Transverse colon (tissue), 4 donors: ENCODE measurements at regions not wholly inside any gene's neighbourhood (a gene's known extent, or its start where the extent isn't known, plus 50 kb on each side); places are given as distances from the start of the nearest gene placed in this dataset.
"Not testable (repeated sequence)": the region's sequence is repeated elsewhere in the genome, so short reads cannot be mapped to it uniquely, and the experiment has no call there.

Source experiments
- DNase-seq: peaks from one replicate; pipeline ENCODE4 v3.0.0-alpha.2; 2019
- H3K27ac ChIP-seq, 4 donors: fragments of 200-600 bp; sonication (generic); 2 replicates each; pipeline ENCODE4 v1.5.1; 2016 to 2018; ENCODE audit warnings: inconsistent platforms in 4 of 4
- H3K27me3 ChIP-seq: fragments of 200-600 bp; sonication (generic); 2 replicates; pipeline ENCODE4 v1.5.1; 2017; ENCODE audit warnings: inconsistent platforms
- H3K36me3 ChIP-seq, 4 donors: fragments of 200-600 bp; sonication (generic); 2 replicates each; pipeline ENCODE4 v1.5.1; 2017 to 2019; ENCODE audit warnings: inconsistent platforms in 4 of 4
- H3K4me1 ChIP-seq, 4 donors: fragments of 200-600 bp; sonication (generic); 2 replicates each; pipeline ENCODE4 v1.5.1; 2017 to 2020; ENCODE audit warnings: inconsistent platforms in 4 of 4
- H3K4me3 ChIP-seq, 4 donors: fragments of 200-600 bp; sonication (generic); 1 replicate in 1 of 4; 2 replicates in 3 of 4; pipeline versions ENCODE4 v1.5.1 to v1.6.1; 2017 to 2019; ENCODE audit warnings: inconsistent platforms in 4 of 4
- H3K9me3 ChIP-seq, 2 donors: fragments of 200-600 bp; sonication (generic); 2 replicates each; pipeline ENCODE4 v1.5.1; 2017 to 2019; ENCODE audit warnings: inconsistent platforms in 2 of 2
- CTCF ChIP-seq, 5 experiments: fragments of 200-600 bp in 3 of 5; fragments of 450-650 bp in 2 of 5; sonication (generic) in 3 of 5; IDR thresholded peaks; 1 replicate in 2 of 5; 2 replicates in 3 of 5; pipeline ENCODE4 v1.5.1; 2016 to 2017; ENCODE audit warnings: antibody characterized with exemption in 5 of 5, inconsistent platforms in 3 of 5, mild to moderate bottlenecking in 2 of 5, moderate library complexity in 1 of 5
- EP300 ChIP-seq: sonication (generic); formaldehyde crosslinking; IDR thresholded peaks from one replicate; pipeline ENCODE4 v1.6.1; 2017; ENCODE audit warnings: antibody characterized with exemption, low read depth
- POLR2A ChIP-seq: fragments of 450-650 bp; IDR thresholded peaks from one replicate; pipeline ENCODE4 v1.6.1; 2016; ENCODE audit warnings: antibody characterized with exemption, mild to moderate bottlenecking, moderate library complexity
- POLR2AphosphoS5 ChIP-seq, 3 donors: sonication (generic); formaldehyde crosslinking; IDR thresholded peaks; one replicate each; pipeline ENCODE4 v1.6.1; 2016; ENCODE audit warnings: antibody characterized with exemption in 3 of 3
- WGBS, 2 donors: methylation state at CpG; one replicate each; pipeline ENCODE4 v1.1.5; 2018; ENCODE audit warnings: low coverage in 1 of 2; 5-methylcytosine and 5-hydroxymethylcytosine counted together
- in situ Hi-C, 4 donors: fragments of 200-750 bp; cut with MboI; loops; one replicate each; pipeline versions ENCODE4 v1.15.0 to v1.15.1; 2017; ENCODE audit warnings: low sequenced_read_pairs in 3 of 4, low pct_ligation_motif_present in 1 of 4, low pct_unique_long_range_greater_than_20kb in 1 of 4
- intact Hi-C: fragments of 100-400 bp; cut with DNase I; formaldehyde crosslinking; loops from one replicate; pipeline ENCODE4 v1.15.1; 2023; ENCODE audit warnings: low total_unique reads

- TF ChIP-seq POLR2AphosphoS5 (IDR thresholded peaks at IDR 0.05) (no peak), CTCF (IDR thresholded peaks at IDR 0.05) (no peak), EP300 (no peak), POLR2A (no peak)
Measured at GRCh38 chr5:56299212-56299611, 66.1 kb upstream of the ANKRD55 start.

GRCh38 chr5:56298336-56299090 lies 65.4 kb upstream of the ANKRD55 start:
- no peak for DNase-seq
- TF ChIP-seq POLR2A (no peak), EP300 (no peak), POLR2AphosphoS5 (IDR thresholded peaks at IDR 0.05) (no peak), CTCF (IDR thresholded peaks at IDR 0.05) (no peak)
- Histone ChIP-seq H3K27me3 (no peaks in the 10 kb centered on the region), H3K27ac (no peak overlapping the region), H3K4me3 (no peak overlapping the region), H3K9me3 (no peaks in the 10 kb centered on the region), H3K4me1 (no peaks in the 10 kb centered on the region), H3K36me3 (no peaks in the 10 kb centered on the region)
- in situ Hi-C loops (no loop called here), intact Hi-C loops (no loop called here)
- 76 to 88% methylated on average over 5 to 8 of the region's 8 CpGs for WGBS, 2 donors

More at GRCh38 chr5:56299212-56299611, 66.1 kb upstream of the ANKRD55 start:
- Histone ChIP-seq H3K27me3 (no peaks in the 10 kb centered on the region), H3K27ac (no peak overlapping the region), H3K36me3 (no peaks in the 10 kb centered on the region), H3K9me3 (no peaks in the 10 kb centered on the region), H3K4me3 (no peak overlapping the region), H3K4me1 (no peaks in the 10 kb centered on the region)
- intact Hi-C loops: no loop called here
- WGBS, 2 donors: 47 to 69% methylated on average over 4 to 5 of the region's 5 CpGs
- DNase-seq: no peak
- in situ Hi-C loops: no loop called here

GRCh38 chr5:56297851-56298250 lies 64.7 kb upstream of the ANKRD55 start:
- Histone ChIP-seq H3K4me1 (no peaks in the 10 kb centered on the region), H3K27me3 (no peaks in the 10 kb centered on the region), H3K27ac (no peak overlapping the region), H3K36me3 (no peaks in the 10 kb centered on the region), H3K4me3 (no peak overlapping the region), H3K9me3 (no peaks in the 10 kb centered on the region)
- intact Hi-C loops (no loop called here), in situ Hi-C loops (no loop called here)
- 45 to 78% methylated on average over 2 of the region's 2 CpGs for WGBS, 2 donors
- DNase-seq: no peak
- no peak for TF ChIP-seq POLR2AphosphoS5 (IDR thresholded peaks at IDR 0.05)
- TF ChIP-seq CTCF (IDR thresholded peaks at IDR 0.05): no peak
- TF ChIP-seq POLR2A: no peak
- TF ChIP-seq EP300: no peak

GRCh38 chr5:56295311-56295710 lies 62.2 kb upstream of the ANKRD55 start:
- in situ Hi-C loops, intact Hi-C loops: not testable (repeated sequence)
- 87% methylated on average over 9 of the region's 23 CpGs; no CpG with 5 or more reads in 1 of the 2 donors for WGBS, 2 donors

GRCh38 chr5:56294354-56294753 lies 61.2 kb upstream of the ANKRD55 start:
- no peaks in the 10 kb centered on the region for H3K27me3 ChIP-seq
- no peak overlapping the region for H3K4me3 ChIP-seq
- DNase-seq: no peak
- in situ Hi-C loops (no loop called here), intact Hi-C loops (no loop called here)
- H3K9me3 ChIP-seq: no peaks in the 10 kb centered on the region
- no peaks in the 10 kb centered on the region for H3K4me1 ChIP-seq
- WGBS, 2 donors: 83 to 94% methylated on average over 2 of the region's 2 CpGs
- H3K27ac ChIP-seq: no peak overlapping the region
- no peaks in the 10 kb centered on the region for H3K36me3 ChIP-seq
- TF ChIP-seq POLR2AphosphoS5 (IDR thresholded peaks at IDR 0.05): no peak
- no peak for TF ChIP-seq EP300
- no peak for TF ChIP-seq CTCF (IDR thresholded peaks at IDR 0.05)
- no peak for TF ChIP-seq POLR2A

More at GRCh38 chr5:56295311-56295710, 62.2 kb upstream of the ANKRD55 start:
- not testable (repeated sequence) for H3K4me3 ChIP-seq, DNase-seq, H3K36me3 ChIP-seq, H3K9me3 ChIP-seq, H3K27me3 ChIP-seq, H3K27ac ChIP-seq, H3K4me1 ChIP-seq

GRCh38 chr5:56292874-56293273 lies 59.7 kb upstream of the ANKRD55 start:
- H3K4me3 ChIP-seq, H3K4me1 ChIP-seq, H3K27me3 ChIP-seq, DNase-seq, intact Hi-C loops, H3K27ac ChIP-seq, H3K9me3 ChIP-seq, H3K36me3 ChIP-seq, in situ Hi-C loops: not testable (repeated sequence)
- WGBS, 2 donors: 98% methylated on average over 2 of the region's 2 CpGs; no CpG with 5 or more reads in 1 of the 2 donors
